Lower leg skin (tissue), 4 donors: ENCODE measurements at regions not wholly inside any gene's neighbourhood (a gene's known extent, or its start where the extent isn't known, plus 50 kb on each side); places are given as distances from the start of the nearest gene placed in this dataset.

Experiments
- DNase-seq, 2 donors: peaks; one replicate each; pipeline ENCODE4 v3.0.0-alpha.2; 2019; ENCODE audit warnings: low spot score in 2 of 2
- H3K4me3 ChIP-seq: fragments of 200-600 bp; sonication (generic); 2 replicates; pipeline ENCODE4 v1.5.1; 2017; ENCODE audit warnings: mild to moderate bottlenecking, low read depth; ENCODE audit not compliant: poor library complexity, severe bottlenecking
- POLR2A ChIP-seq, 2 donors: fragments of 450-650 bp; IDR thresholded peaks; one replicate each; pipeline ENCODE4 v1.6.1; 2016 to 2017; ENCODE audit warnings: antibody characterized with exemption in 2 of 2, mild to moderate bottlenecking in 1 of 2, moderate library complexity in 1 of 2
- WGBS, 2 donors: methylation state at CpG; one replicate each; pipeline ENCODE4 v1.1.5; 2018; 5-methylcytosine and 5-hydroxymethylcytosine counted together
- intact Hi-C: fragments of 100-400 bp; cut with DNase I; formaldehyde crosslinking; loops from one replicate; pipeline ENCODE4 v1.15.0; 2023; ENCODE audit warnings: low total_unique reads
- TF ChIP-seq, protein P1 (sequence below), 3 donors: fragments of 450-650 bp; IDR thresholded peaks; one replicate each; pipeline ENCODE4 v1.5.1; 2016; ENCODE audit warnings: antibody characterized with exemption in 3 of 3, mild to moderate bottlenecking in 3 of 3, moderate library complexity in 2 of 3

DNA sequence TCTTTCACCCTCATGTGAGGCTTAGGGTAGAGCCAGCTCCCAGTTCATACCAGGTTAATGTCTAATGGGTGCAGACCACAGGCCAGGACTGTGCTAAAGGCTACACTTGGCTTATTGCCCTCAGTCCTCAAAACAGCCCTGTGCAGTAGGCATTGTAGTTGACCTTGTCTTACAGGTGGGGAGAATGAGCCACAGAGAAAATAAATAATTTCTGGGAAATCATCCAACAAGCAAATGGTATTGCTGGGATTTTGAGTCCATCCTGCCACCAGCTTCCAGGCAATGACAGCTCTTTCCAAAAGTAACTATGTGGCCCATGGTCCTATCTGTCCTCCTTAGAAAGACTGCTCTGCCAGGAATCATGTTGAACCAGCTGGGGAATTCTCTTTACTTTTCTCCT, 450.0 kb downstream of the GADD45G start:
- H3K4me3 ChIP-seq = no peak overlapping the region
- no peak for TF ChIP-seq POLR2A (IDR thresholded peaks at IDR 0.05)
- TF ChIP-seq, protein P1, sequence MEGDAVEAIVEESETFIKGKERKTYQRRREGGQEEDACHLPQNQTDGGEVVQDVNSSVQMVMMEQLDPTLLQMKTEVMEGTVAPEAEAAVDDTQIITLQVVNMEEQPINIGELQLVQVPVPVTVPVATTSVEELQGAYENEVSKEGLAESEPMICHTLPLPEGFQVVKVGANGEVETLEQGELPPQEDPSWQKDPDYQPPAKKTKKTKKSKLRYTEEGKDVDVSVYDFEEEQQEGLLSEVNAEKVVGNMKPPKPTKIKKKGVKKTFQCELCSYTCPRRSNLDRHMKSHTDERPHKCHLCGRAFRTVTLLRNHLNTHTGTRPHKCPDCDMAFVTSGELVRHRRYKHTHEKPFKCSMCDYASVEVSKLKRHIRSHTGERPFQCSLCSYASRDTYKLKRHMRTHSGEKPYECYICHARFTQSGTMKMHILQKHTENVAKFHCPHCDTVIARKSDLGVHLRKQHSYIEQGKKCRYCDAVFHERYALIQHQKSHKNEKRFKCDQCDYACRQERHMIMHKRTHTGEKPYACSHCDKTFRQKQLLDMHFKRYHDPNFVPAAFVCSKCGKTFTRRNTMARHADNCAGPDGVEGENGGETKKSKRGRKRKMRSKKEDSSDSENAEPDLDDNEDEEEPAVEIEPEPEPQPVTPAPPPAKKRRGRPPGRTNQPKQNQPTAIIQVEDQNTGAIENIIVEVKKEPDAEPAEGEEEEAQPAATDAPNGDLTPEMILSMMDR (IDR thresholded peaks at IDR 0.05) = no peak
- intact Hi-C loops = no loop called here
- no peak for DNase-seq

DNA sequence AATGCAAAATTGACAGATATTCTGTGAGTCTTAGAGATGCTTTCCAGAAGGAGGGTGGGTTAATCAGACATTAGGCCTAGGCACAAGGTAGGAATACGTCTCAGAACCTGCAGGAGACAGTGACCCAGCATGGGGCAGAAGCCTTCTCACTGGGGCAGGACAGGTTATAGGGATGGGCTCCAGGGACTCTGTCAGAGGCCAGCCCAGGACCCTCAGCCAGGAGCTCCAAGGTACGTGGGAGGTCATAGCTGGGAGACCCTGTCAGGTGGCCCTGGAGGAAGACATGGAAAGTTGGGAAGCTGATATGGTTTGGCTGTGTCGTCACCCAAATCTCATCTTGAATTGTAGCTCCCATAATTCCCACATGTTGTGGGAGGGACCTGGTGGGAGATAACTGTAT, 450.4 kb downstream of the GADD45G start:
- TF ChIP-seq, protein P1 (IDR thresholded peaks at IDR 0.05) = no peak
- TF ChIP-seq POLR2A (IDR thresholded peaks at IDR 0.05) = no peak
- intact Hi-C loops = no loop called here

DNA sequence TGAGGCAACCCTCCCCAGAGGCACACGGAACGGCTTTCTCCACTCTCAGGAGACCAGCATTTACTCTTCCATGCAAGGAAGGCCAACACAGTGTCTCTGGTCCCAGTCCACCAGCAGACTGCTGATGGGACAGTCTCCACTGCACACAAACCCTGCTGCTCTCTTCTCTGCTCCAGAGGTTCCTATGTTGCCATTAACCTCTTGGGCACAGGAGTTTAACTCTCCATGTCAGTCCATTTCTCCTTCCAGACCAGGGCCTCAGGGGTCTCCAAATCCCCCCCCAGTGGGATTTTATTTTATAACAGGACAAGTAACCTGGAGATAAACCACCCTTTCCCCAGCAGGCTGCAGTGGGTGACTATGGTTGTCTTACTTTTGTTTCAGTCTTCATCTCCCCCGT, 452.5 kb downstream of the GADD45G start:
- TF ChIP-seq POLR2A (IDR thresholded peaks at IDR 0.05) = no peak
- TF ChIP-seq, protein P1 (IDR thresholded peaks at IDR 0.05) = no peak
- WGBS, 2 donors = 82 to 100% methylated on average over 3 of the region's 3 CpGs
- intact Hi-C loops = no loop called here
- DNase-seq = no peak
- no peak overlapping the region for H3K4me3 ChIP-seq

More for the DNA sequence above, 450.4 kb downstream of the GADD45G start:
- 81 to 98% methylated on average over 3 of the region's 3 CpGs for WGBS, 2 donors
- no peak for DNase-seq
- no peak overlapping the region for H3K4me3 ChIP-seq

DNA sequence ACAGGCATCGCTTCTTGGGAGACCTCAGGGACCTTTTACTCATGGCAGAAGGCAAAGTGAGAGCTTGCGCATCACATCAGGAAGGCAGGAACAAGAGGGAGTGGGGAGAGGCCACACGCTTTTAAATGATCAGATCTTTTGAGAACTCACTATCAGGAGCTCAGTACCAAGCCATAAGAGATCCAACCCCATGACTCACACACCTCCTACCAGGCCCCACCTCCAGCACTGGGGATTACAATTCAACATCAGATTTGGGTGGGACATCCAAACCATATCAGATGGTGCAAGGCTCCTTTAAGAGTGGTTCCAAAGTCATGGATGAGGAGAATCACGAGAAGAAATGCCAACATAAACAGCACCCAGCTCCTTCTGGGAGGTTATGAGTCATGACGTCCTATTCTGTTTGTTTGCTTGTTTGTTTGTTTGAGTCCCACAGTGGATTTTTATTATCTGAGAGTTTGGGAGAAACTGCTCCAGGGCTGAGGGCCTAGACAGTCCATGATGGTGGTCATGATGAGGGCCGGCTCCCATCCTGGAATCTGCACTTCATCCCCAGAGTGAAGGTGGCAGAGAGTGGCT, 453.5 kb downstream of the GADD45G start:
- TF ChIP-seq, protein P1 (IDR thresholded peaks at IDR 0.05) = no peak
- 76 to 86% methylated on average over 6 of the region's 6 CpGs for whole genome bisulfite sequencing, 2 donors
- no peak for DNase-seq
- intact Hi-C loops = no loop called here
- H3K4me3 ChIP-seq = no peak overlapping the region

DNA sequence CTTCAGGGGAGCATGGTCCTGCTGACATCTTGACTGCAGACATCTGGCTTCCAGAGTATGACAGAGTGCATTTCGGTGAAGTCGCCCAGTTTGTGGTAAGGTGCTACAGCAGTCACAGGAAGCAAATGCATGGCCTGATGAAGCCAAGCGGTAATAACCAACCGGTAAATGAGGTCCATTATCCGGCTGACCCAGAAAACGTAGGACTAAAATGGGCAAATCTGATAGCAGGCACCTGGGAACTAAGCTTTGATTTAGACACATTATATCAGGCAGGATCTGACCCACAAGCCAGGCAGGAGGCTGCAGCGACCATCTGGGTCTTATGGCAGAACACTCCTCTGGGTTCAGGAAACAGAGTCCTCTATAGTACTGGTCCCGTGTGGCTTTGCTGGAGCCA, 454.6 kb downstream of the GADD45G start:
- DNase-seq = no peak
- TF ChIP-seq POLR2A (IDR thresholded peaks at IDR 0.05) = no peak
- TF ChIP-seq, protein P1 (IDR thresholded peaks at IDR 0.05) = no peak
- no peak overlapping the region for H3K4me3 ChIP-seq
- WGBS, 2 donors = 92 to 95% methylated on average over 8 of the region's 8 CpGs
- intact Hi-C loops = no loop called here

DNA sequence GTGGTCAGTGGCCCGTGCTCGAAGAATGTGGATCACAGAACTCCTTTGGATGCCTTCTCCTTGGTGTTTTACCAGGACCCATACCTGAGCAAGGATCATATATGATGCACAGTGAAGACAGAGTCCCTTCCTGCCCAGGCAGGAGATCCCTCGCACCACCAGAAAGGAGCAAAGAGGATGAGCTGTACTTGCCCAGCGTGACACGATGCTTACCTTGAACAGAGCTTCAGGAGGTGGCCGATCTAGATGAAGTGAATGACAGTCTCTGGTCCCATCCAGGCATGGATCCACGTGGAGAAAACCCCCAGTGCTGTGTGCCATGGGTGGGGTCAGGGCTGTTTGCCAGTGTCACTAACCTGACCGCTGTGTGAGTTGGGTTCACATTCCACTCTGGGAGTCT, 455.4 kb downstream of the GADD45G start:
- no peak overlapping the region for H3K4me3 ChIP-seq
- intact Hi-C loops = no loop called here
- WGBS, 2 donors = 78 to 79% methylated on average over 8 of the region's 8 CpGs
- TF ChIP-seq, protein P1 (IDR thresholded peaks at IDR 0.05) = no peak
- no peak for TF ChIP-seq POLR2A (IDR thresholded peaks at IDR 0.05)
- no peak for DNase-seq
